Testis (tissue), 2 donors: ENCODE measurements at regions not wholly inside any gene's neighbourhood (a gene's known extent, or its start where the extent isn't known, plus 50 kb on each side); places are given as distances from the start of the nearest gene placed in this dataset.

ENCODE experiments used
- CTCF ChIP-seq, 3 experiments: fragments of 450-650 bp in 2 of 3; fragments of 200-600 bp in 1 of 3; sonication (generic) in 1 of 3; IDR thresholded peaks; one replicate each; pipeline ENCODE4 v1.5.1; 2016 to 2019; ENCODE audit warnings: antibody characterized with exemption in 3 of 3, mild to moderate bottlenecking in 2 of 3, moderate library complexity in 1 of 3
- POLR2A ChIP-seq: fragments of 450-650 bp; IDR thresholded peaks from one replicate; pipeline ENCODE4 v1.6.1; 2017; ENCODE audit warnings: antibody characterized with exemption, mild to moderate bottlenecking, moderate library complexity

- TF ChIP-seq CTCF (IDR thresholded peaks at IDR 0.05) (no peak), POLR2A (no peak)
Measured at GRCh38 chr17:79535728-79536025, 75.2 kb downstream of the RBFOX3 start.
